HG03469 (cell line): ENCODE measurements at regions not wholly inside any gene's neighbourhood (a gene's known extent, or its start where the extent isn't known, plus 50 kb on each side); places are given as distances from the start of the nearest gene placed in this dataset.

Experiments used
- ATAC-seq: cut with Tn5 transposase; IDR thresholded peaks from one replicate; pipeline ENCODE4 v1.9.1; 2021; ENCODE audit warnings: mild to moderate bottlenecking, moderate library complexity, moderate number of reproducible peaks; ENCODE audit not compliant: unreplicated experiment

GRCh38 chr2:42865884-42866881 lies 73.8 kb upstream of the HAAO start:
- no peak for ATAC-seq

GRCh38 chr2:42864641-42865280 lies 72.4 kb upstream of the HAAO start:
- no peak for ATAC-seq

DNA sequence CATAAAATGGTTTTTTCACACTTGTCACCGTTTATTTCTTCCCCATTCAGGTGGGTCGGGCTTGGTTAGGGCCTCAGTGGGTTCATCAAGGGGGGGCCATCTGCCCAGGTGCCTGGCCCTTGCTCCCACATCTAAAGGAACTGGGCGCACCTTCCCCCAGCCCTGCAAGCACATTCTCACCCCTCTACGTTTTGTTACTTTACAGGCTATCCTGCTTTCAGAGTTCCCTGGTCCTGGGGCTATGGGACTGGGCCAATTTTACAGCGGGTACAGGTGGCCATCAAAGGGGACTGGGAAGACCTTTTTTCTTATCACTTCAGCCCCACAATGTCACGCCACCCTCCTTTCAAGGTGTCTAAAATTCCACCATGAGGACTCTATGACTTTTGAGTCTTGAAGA lies 71.8 kb upstream of the HAAO start:
- no peak for ATAC-seq

DNA sequence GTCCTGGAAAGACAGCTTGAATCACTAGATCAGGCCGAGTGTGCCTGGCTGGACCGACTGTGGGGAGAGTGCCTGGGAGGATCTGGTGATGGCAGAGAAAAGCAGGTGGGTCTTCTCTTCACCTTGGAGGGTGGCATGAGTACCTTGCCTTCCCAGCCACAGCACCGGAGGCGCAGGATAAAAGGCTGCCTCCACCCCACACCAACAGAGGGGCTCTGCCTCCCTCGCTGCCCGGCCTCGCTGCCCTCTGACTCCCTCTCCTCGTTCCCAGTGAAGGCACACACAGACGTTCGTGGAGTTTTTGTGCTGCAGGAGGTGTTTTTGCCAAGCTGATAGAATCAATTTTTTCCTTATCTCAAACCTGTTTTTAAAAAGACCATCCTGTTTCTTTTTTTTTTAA lies 71.4 kb upstream of the HAAO start:
- no peak for ATAC-seq

- ATAC-seq = no peak
Measured at GRCh38 chr2:42863320-42863719, 70.9 kb upstream of the HAAO start.

- no peak for ATAC-seq
Measured at GRCh38 chr2:42862669-42863185, 70.3 kb upstream of the HAAO start.

GRCh38 chr2:42861321-42861720 lies 68.9 kb upstream of the HAAO start:
- ATAC-seq = no peak

GRCh38 chr2:42860319-42861094 lies 68.1 kb upstream of the HAAO start:
- no peak for ATAC-seq

- ATAC-seq = no peak
Measured at GRCh38 chr2:42859791-42860190, 67.4 kb upstream of the HAAO start.

- ATAC-seq = no peak
Measured at GRCh38 chr2:42859006-42859552, 66.7 kb upstream of the HAAO start.

- no peak for ATAC-seq
Measured at GRCh38 chr2:42858140-42859005, 66.0 kb upstream of the HAAO start.

- no peak for ATAC-seq
Measured at GRCh38 chr2:42856891-42857632, 64.7 kb upstream of the HAAO start.

GRCh38 chr2:42856106-42856860 lies 63.9 kb upstream of the HAAO start:
- ATAC-seq = no peak

- ATAC-seq = no peak
Measured at GRCh38 chr2:42855221-42855970, 63.0 kb upstream of the HAAO start.

- no peak for ATAC-seq
Measured at GRCh38 chr2:42854207-42854818, 61.9 kb upstream of the HAAO start.

DNA sequence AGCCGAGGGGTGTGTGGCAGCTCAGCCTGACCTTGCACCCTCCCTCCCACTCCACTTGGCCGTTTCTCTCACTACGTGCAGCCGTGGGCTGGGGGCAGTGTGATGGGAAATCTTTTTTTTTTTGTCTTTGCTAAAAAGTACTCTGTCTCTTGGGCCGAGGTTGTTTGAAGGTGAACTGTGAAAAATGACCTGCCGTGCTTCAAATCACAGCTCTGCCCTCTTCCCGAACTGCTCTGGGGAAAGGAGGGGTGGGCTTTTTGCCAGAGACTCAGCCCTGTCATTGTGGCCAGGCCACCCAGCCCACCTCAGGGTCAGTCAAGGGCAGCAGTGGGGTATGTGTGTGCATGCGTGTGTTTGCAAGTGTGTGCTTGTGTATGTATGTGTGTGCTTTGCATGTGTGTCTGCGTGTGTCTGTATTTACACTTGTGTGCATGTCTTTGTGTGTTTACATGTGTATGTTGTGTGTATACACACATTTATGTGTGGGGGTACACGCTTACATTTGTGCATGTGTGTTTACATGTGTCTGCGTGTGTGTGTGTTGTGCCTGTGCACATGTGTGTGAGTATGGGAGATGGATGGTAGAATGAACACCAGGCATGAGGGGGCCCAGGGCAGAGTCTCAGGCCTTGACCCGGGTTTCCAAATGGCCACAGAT lies 61.3 kb upstream of the HAAO start:
- no peak for ATAC-seq

DNA sequence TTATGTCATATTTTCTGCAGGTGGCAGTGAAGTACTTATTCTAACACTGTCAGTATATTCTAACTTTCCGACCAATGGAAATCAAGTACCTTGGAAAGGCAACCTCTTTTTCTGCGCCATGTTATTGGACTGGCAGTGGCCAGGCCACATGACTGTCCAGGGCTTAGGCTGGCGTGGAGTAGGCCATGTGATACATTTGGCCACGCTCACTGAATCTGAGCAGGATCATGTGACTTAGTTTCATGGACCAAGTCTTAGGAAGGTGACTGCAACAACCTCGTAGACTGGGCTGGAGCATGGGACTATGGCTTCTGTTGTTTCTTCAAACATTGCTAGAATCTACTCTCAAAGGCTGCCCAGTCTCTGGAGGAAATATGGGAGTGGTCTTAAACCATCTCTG lies 60.4 kb upstream of the HAAO start:
- no peak for ATAC-seq
